GM12872 (cell line): ENCODE measurements at regions not wholly inside any gene's neighbourhood (a gene's known extent, or its start where the extent isn't known, plus 50 kb on each side); places are given as distances from the start of the nearest gene placed in this dataset.
A peak's percentile ranks its signal among the peaks of the same experiment; 100 is the strongest.

Experiments used
- TF ChIP-seq, protein P1 (sequence below): IDR thresholded peaks from 3 replicates; pipeline ENCODE4 v1.5.1; 2011; ENCODE audit warnings: low read depth, mild to moderate bottlenecking, low read length, moderate library complexity; ENCODE audit not compliant: insufficient read depth

DNA sequence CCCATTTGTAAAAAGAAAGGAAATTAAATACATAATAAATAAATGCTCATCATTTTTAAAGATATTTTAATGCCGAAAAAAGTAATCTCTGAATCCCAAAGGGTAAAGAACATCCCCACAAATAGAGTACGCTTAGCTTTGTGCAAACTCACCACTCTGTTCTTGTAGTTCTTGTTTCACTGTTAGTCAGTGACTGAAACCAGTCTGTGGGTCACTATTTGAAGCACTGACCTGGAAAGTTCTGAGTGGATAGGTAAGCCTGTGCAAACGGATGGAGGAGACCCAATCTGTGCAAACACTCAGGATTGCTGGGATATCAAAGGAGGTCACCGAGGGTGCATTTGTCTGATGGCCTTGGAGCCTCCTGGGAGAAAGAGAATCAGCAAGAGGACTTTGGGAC, 68.1 kb upstream of the TSPAN11 start:
- TF ChIP-seq, protein P1, sequence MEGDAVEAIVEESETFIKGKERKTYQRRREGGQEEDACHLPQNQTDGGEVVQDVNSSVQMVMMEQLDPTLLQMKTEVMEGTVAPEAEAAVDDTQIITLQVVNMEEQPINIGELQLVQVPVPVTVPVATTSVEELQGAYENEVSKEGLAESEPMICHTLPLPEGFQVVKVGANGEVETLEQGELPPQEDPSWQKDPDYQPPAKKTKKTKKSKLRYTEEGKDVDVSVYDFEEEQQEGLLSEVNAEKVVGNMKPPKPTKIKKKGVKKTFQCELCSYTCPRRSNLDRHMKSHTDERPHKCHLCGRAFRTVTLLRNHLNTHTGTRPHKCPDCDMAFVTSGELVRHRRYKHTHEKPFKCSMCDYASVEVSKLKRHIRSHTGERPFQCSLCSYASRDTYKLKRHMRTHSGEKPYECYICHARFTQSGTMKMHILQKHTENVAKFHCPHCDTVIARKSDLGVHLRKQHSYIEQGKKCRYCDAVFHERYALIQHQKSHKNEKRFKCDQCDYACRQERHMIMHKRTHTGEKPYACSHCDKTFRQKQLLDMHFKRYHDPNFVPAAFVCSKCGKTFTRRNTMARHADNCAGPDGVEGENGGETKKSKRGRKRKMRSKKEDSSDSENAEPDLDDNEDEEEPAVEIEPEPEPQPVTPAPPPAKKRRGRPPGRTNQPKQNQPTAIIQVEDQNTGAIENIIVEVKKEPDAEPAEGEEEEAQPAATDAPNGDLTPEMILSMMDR: no peak

- TF ChIP-seq, protein P1: no peak
Measured at GRCh38 chr12:30853561-30854133, 72.9 kb upstream of the TSPAN11 start.

GRCh38 chr12:30850684-30851083, 75.9 kb upstream of the TSPAN11 start:
- TF ChIP-seq, protein P1: no peak

DNA sequence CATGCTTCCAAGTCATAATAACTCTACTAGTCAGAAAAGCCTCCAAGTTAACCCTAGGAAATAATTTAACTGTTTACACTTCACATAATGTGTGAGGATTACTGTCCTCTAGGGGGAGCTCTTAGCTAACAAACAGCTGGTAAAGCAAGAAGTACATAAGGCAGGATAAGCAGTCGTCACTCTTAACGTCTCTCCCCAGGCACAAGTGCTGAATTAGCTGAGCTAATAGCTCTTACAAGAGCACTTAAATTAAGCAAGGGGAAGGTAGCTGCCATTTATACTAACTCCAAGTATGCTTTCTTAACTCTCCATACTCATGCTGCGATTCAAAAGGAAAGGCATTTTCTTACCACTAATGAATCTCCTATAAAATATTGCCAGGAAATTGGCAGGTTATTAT, 79.3 kb upstream of the TSPAN11 start:
- TF ChIP-seq, protein P1: peak; percentile 65

DNA sequence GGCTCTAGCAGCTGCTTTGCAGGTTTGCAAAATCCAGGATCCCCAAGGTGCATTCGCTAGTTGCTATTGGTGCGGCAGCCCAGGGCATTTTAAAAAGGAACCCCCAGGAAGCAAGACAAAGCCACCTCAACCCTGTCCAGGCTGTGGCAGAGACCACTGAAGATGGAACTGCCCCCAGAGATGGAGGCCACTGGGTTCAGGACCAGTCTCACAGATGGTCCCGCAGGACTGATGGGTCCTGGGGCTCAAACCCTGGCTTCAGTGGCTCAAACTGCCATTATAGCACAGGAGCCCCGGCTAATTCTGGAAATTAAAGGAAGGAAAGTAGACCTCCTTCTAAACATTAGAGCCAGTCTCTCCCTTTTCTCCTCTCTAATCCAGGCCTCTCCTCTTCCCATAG, 79.8 kb upstream of the TSPAN11 start:
- TF ChIP-seq, protein P1: no peak

GRCh38 chr12:30845676-30846075, 80.9 kb upstream of the TSPAN11 start:
- TF ChIP-seq, protein P1: no peak

DNA sequence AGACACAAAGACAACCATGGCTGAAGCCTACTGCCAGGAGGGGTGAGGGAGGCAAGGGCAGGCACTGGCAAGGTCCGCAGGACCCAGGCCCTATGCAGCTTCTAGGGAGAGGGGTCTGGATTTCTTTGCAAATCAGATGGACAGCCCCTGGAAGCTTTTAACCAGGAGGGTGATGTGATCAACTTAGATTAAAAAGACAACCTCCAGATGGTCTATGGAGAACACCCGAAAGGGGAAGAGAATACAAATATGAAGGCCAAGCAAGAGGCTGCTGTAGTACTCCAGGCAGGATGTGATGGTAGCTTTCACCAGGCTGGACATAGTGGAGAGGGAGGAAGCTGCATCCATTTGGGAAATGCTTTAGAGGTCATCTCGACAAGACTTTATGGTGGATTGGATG, 83.3 kb upstream of the TSPAN11 start:
- TF ChIP-seq, protein P1: no peak
